CD4-positive, CD25-positive, alpha-beta regulatory T cell (primary cell): ENCODE measurements at regions not wholly inside any gene's neighbourhood (a gene's known extent, or its start where the extent isn't known, plus 50 kb on each side); places are given as distances from the start of the nearest gene placed in this dataset.

ENCODE experiments used
- ATAC-seq, 2 donors: fragments of 150-1000 bp; cut with Tn5 transposase; one replicate each; pipeline ENCODE4 v1.10.0; 2021; ENCODE audit warnings: low read depth in 2 of 2, moderate number of reproducible peaks in 2 of 2, moderate library complexity in 1 of 2
- DNase-seq, 3 donors: peaks; one replicate each; pipeline versions ENCODE4 v3.0.0 to v3.0.0-alpha.2; 2012 to 2022; ENCODE audit warnings: mixed read lengths in 1 of 3
- H3K27ac ChIP-seq: one replicate; pipeline ENCODE4 v1.7.0; 2013; ENCODE audit warnings: mild to moderate bottlenecking, low read length; ENCODE audit not compliant: insufficient read depth, poor library complexity, severe bottlenecking
- H3K27me3 ChIP-seq: one replicate; pipeline ENCODE4 v1.7.0; 2013; ENCODE audit warnings: low read length; ENCODE audit not compliant: control insufficient read depth, insufficient read depth
- H3K36me3 ChIP-seq: one replicate; pipeline ENCODE4 v1.7.0; 2013; ENCODE audit warnings: mild to moderate bottlenecking, low read length, moderate library complexity; ENCODE audit not compliant: control insufficient read depth, insufficient read depth
- H3K4me1 ChIP-seq: 2 replicates; pipeline ENCODE4 v1.7.0; 2013; ENCODE audit warnings: mild to moderate bottlenecking, low read length; ENCODE audit not compliant: insufficient read depth, control insufficient read depth, poor library complexity, severe bottlenecking
- H3K4me3 ChIP-seq: one replicate; pipeline ENCODE4 v1.7.0; 2013; ENCODE audit warnings: low read depth, mild to moderate bottlenecking, low read length, moderate library complexity
- H3K9me3 ChIP-seq, 2 experiments: 1 replicate in 1 of 2; 2 replicates in 1 of 2; pipeline ENCODE4 v1.7.0; 2013; ENCODE audit warnings: low read length in 2 of 2, mild to moderate bottlenecking in 1 of 2, moderate library complexity in 1 of 2; ENCODE audit not compliant: control insufficient read depth in 2 of 2
- H3K27ac Mint-ChIP-seq, 3 donors: one replicate each; pipeline ENCODE4 v1.8.0; 2020 to 2022; ENCODE audit warnings: mild to moderate bottlenecking in 3 of 3, mixed read lengths in 3 of 3, moderate library complexity in 2 of 3
- H3K27me3 Mint-ChIP-seq: one replicate; pipeline ENCODE4 v1.8.0; 2022; ENCODE audit warnings: mild to moderate bottlenecking, mixed read lengths
- H3K36me3 Mint-ChIP-seq: one replicate; pipeline ENCODE4 v1.8.0; 2020; ENCODE audit warnings: mixed read lengths
- H3K4me1 Mint-ChIP-seq, 4 donors: one replicate each; pipeline ENCODE4 v1.8.0; 2020 to 2022; ENCODE audit warnings: mixed read lengths in 4 of 4, mild to moderate bottlenecking in 1 of 4
- H3K4me3 Mint-ChIP-seq, 4 donors: one replicate each; pipeline ENCODE4 v1.8.0; 2020 to 2022; ENCODE audit warnings: mild to moderate bottlenecking in 4 of 4, mixed read lengths in 4 of 4, moderate library complexity in 3 of 4
- H3K9me3 Mint-ChIP-seq, 7 donors: one replicate each; pipeline ENCODE4 v1.8.0; 2020 to 2022; ENCODE audit warnings: mixed read lengths in 7 of 7, mild to moderate bottlenecking in 3 of 7, moderate library complexity in 2 of 7

- H3K27me3 Mint-ChIP-seq, result no peaks in the 10 kb centered on the region
These were observed 90.9 kb upstream of the MANSC4 start for GRCh38 chr12:27870939-27871338.

DNA sequence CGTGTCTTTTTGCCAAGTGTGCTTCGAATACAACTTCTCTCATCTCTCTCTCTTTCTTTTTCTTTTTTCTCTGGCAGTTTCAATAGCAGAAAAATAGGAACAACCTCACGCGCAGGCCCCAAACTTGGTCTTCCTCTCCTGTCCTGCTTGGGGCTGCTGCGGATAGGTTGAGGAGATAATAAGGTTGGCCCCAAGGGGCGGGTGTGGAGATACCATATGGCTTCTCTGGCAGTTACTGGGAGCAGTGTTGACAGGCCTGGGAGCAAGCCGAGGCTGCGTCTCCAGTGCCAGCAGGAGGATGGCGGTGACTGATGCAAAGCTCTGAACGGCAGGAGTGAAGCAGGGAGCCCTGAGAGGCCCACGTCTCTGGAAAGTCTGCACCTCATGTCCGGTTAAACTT, 89.5 kb upstream of the MANSC4 start:
- Mint-ChIP-seq H3K4me1 (peaks cover 16 to 29% (median 18%) of the 10 kb centered on the region in 4 donors), H3K27me3 (no peaks in the 10 kb centered on the region), H3K27ac (peak overlapping the region in 1 of 3 donors; percentile 72), H3K9me3 (peaks cover 0 to 2% (median 0%) of the 10 kb centered on the region in 7 donors), H3K4me3 (peak overlapping the region in 1 of 4 donors; percentile 20), H3K36me3 (peaks cover 4% of the 10 kb centered on the region)
- Histone ChIP-seq H3K27ac (no peak overlapping the region), H3K36me3 (no peaks in the 10 kb centered on the region), H3K27me3 (no peaks in the 10 kb centered on the region), H3K4me1 (peaks cover 25% of the 10 kb centered on the region), H3K4me3 (no peak overlapping the region), H3K9me3 (no peaks in the 10 kb centered on the region)
- no peak for DNase-seq
- ATAC-seq, result no peak

More at GRCh38 chr12:27870939-27871338, 90.9 kb upstream of the MANSC4 start:
- Histone ChIP-seq H3K27ac (peak overlapping the region; percentile 27), H3K9me3 (no peaks in the 10 kb centered on the region), H3K36me3 (no peaks in the 10 kb centered on the region), H3K4me1 (peaks cover 15% of the 10 kb centered on the region), H3K27me3 (no peaks in the 10 kb centered on the region), H3K4me3 (peak overlapping the region; percentile 11)
- H3K4me3 Mint-ChIP-seq, result peak overlapping the region; percentile 1 to 9 (median 6)
- DNase-seq (no peak), ATAC-seq (no peak)
- H3K4me1 Mint-ChIP-seq, result peaks cover 9 to 19% (median 15%) of the 10 kb centered on the region in 4 donors
- no peaks in the 10 kb centered on the region for H3K36me3 Mint-ChIP-seq
- peak overlapping the region in 2 of 3 donors; percentile 72 to 75 for H3K27ac Mint-ChIP-seq
- H3K9me3 Mint-ChIP-seq, result peaks cover 0 to 3% (median 0%) of the 10 kb centered on the region in 7 donors

DNA sequence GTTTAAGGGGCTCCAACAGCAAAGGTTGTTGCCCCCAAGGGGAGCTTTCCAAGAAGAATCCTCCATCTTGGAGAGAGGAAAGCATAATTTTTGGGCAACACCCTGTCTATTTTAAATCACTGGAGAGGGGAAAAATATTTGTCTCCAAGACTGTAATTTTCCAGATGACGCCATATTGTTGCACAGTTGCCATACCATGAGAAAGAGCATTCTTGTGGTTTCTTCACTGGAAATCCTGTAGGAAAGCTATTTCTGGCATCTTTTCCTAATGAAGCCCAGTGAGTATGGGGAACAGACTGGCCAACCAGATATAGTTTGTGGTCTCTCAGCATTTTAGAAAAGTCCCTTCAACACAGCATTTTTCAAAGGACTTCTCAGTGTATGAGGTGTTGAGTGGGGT, 88.1 kb upstream of the MANSC4 start:
- Histone ChIP-seq H3K27me3 (no peaks in the 10 kb centered on the region), H3K4me3 (no peak overlapping the region), H3K36me3 (no peaks in the 10 kb centered on the region), H3K27ac (no peak overlapping the region), H3K9me3 (no peaks in the 10 kb centered on the region), H3K4me1 (peaks cover 36% of the 10 kb centered on the region)
- Mint-ChIP-seq H3K9me3 (peaks cover 0 to 4% (median 2%) of the 10 kb centered on the region in 7 donors), H3K36me3 (peaks cover 4% of the 10 kb centered on the region), H3K27ac (no peak overlapping the region), H3K4me1 (peaks cover 23 to 42% (median 29%) of the 10 kb centered on the region in 4 donors), H3K27me3 (no peaks in the 10 kb centered on the region), H3K4me3 (no peak overlapping the region)
- ATAC-seq, result no peak
- DNase-seq, result no peak

DNA sequence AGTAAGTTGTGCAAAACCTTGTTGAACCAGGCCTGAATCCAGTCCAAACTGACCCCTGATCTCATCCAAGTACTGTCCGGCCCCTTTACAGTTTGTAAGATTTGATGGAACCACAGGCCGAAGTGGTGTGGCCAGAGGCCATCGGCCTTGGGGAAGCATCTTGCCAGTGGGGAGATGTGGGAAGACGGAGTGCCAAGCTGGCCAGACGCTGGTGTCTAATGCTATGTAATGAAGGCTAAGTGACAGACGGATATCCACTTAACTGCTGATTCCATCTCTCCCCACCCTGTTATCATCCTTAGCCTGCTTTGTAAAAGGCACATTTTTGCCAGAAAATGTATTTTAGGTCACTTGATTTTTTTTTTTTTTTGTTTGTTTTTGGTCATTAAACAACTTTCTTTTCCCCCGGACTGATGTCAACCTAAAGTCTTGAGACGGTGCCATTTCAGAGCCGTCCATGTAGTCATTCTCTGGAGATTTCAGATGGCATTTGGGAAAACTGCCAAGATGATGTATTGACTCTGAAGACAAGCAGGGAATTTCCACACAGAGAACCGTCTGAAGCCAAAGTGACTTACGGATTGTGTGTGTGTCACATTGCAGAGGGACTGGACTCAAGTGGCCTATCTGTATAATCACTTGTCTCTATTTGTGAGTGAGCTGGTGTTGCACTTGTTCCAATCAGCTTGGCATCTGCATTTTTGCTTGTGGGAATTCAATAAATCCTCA, 86.5 kb upstream of the MANSC4 start:
- H3K27me3 Mint-ChIP-seq, result no peaks in the 10 kb centered on the region
- Histone ChIP-seq H3K9me3 (no peaks in the 10 kb centered on the region), H3K4me3 (no peak overlapping the region), H3K27ac (no peak overlapping the region), H3K36me3 (no peaks in the 10 kb centered on the region), H3K4me1 (peaks cover 46% of the 10 kb centered on the region), H3K27me3 (no peaks in the 10 kb centered on the region)
- H3K4me3 Mint-ChIP-seq, result no peak overlapping the region
- ATAC-seq (no peak), DNase-seq (no peak)
- H3K9me3 Mint-ChIP-seq, result peaks cover 0 to 4% (median 0%) of the 10 kb centered on the region in 7 donors
- H3K4me1 Mint-ChIP-seq, result peaks cover 20 to 52% (median 33%) of the 10 kb centered on the region in 4 donors
- H3K36me3 Mint-ChIP-seq, result peaks cover 4% of the 10 kb centered on the region
- H3K27ac Mint-ChIP-seq, result no peak overlapping the region

DNA sequence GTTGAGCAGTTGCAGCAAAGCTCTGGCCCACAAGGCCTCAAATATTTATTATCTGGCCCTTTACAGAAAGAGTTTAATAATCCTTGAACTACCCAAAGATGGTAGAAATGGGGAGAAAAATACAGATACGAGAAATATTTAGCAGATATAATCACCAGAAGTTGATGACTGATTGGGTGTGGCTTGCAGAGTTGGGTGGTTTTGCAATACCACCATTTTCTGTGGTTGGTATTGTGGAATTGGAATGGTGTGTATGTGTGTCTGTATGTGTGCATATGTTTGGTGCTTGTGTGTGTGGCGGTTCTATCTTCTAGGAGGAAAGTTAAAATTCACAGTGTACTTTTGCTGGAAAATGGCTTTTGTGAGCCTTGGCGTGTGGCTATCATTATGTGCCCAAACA, 85.4 kb upstream of the MANSC4 start:
- no peak for ATAC-seq

GRCh38 chr12:27864521-27864920, 84.5 kb upstream of the MANSC4 start:
- H3K36me3 ChIP-seq, result no peaks in the 10 kb centered on the region
- DNase-seq (peak in 1 of 3 donors; percentile 58), ATAC-seq (peak; percentile 56 to 62)
- H3K27ac Mint-ChIP-seq, result peak overlapping the region; percentile 4 to 70 (median 6)
- peaks cover 0 to 5% (median 2%) of the 10 kb centered on the region in 7 donors for H3K9me3 Mint-ChIP-seq
- H3K36me3 Mint-ChIP-seq, result peaks cover 4% of the 10 kb centered on the region
- peak overlapping the region; percentile 53 for H3K27ac ChIP-seq
- H3K27me3 Mint-ChIP-seq, result no peaks in the 10 kb centered on the region
- peaks cover 14 to 44% (median 31%) of the 10 kb centered on the region in 4 donors for H3K4me1 Mint-ChIP-seq
- H3K4me3 Mint-ChIP-seq, result peak overlapping the region in 3 of 4 donors; percentile 1 to 40 (median 5)
- H3K27me3 ChIP-seq, result no peaks in the 10 kb centered on the region
- peaks cover 37% of the 10 kb centered on the region for H3K4me1 ChIP-seq
- H3K9me3 ChIP-seq, result no peaks in the 10 kb centered on the region
- H3K4me3 ChIP-seq, result peak overlapping the region; percentile 43

More for the DNA sequence above, 85.4 kb upstream of the MANSC4 start:
- Histone ChIP-seq H3K4me3 (peak overlapping the region; percentile 43), H3K9me3 (no peaks in the 10 kb centered on the region), H3K27me3 (no peaks in the 10 kb centered on the region), H3K36me3 (no peaks in the 10 kb centered on the region), H3K4me1 (peaks cover 39% of the 10 kb centered on the region), H3K27ac (peak overlapping the region; percentile 53)
- no peak for DNase-seq
- Mint-ChIP-seq H3K27ac (no peak overlapping the region), H3K4me1 (peaks cover 14 to 50% (median 32%) of the 10 kb centered on the region in 4 donors), H3K27me3 (no peaks in the 10 kb centered on the region), H3K36me3 (peaks cover 4% of the 10 kb centered on the region), H3K4me3 (peak overlapping the region in 1 of 4 donors; percentile 32), H3K9me3 (peaks cover 0 to 4% (median under 1%) of the 10 kb centered on the region in 7 donors)

DNA sequence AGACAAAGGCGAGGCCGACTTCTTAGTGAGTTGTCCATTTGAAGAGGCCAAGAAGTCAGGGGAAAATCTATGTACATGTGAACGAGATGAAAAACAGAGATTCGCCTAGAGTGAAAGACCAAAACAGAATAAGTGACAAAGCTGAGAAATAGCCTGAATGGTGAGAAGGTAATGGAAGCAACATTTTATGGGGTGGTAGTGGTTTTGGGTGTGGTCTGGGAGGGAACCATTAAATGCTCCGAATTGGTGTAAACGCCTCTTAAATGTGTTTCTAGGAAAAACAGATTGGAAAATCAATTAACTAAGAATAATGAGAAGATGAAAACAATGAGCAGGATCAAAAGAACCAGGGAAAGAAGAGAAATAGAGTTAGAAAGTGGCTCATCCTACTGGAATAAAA, 83.8 kb upstream of the MANSC4 start:
- H3K4me3 ChIP-seq, result peak overlapping the region; percentile 43
- Mint-ChIP-seq H3K27me3 (no peaks in the 10 kb centered on the region), H3K36me3 (peaks cover 4% of the 10 kb centered on the region), H3K9me3 (peaks cover 0 to 5% (median 2%) of the 10 kb centered on the region in 7 donors), H3K4me3 (peak overlapping the region in 2 of 4 donors; percentile 29 to 48), H3K4me1 (peaks cover 14 to 44% (median 31%) of the 10 kb centered on the region in 4 donors), H3K27ac (peak overlapping the region; percentile 6 to 68 (median 66))
- peaks cover 37% of the 10 kb centered on the region for H3K4me1 ChIP-seq
- H3K9me3 ChIP-seq, result no peaks in the 10 kb centered on the region
- H3K27me3 ChIP-seq, result no peaks in the 10 kb centered on the region
- no peaks in the 10 kb centered on the region for H3K36me3 ChIP-seq
- H3K27ac ChIP-seq, result no peak overlapping the region
- ATAC-seq (no peak), DNase-seq (peak in 1 of 3 donors; percentile 40)
